SHP77 (cell line): ENCODE measurements at regions not wholly inside any gene's neighbourhood (a gene's known extent, or its start where the extent isn't known, plus 50 kb on each side); places are given as distances from the start of the nearest gene placed in this dataset.

ENCODE experiments used
- DNase-seq, 2 experiments: peaks; one replicate each; lab custom pipeline; 2025; lab: John Stamatoyannopoulos, UW

- DNase-seq: no peak
Measured at GRCh38 chr3:63096248-63097058, 181.7 kb upstream of the SYNPR start.

- no peak for DNase-seq
Measured at GRCh38 chr3:63097396-63097795, 180.7 kb upstream of the SYNPR start.

- DNase-seq: no peak
Measured at GRCh38 chr3:63116922-63117321, 161.2 kb upstream of the SYNPR start.

GRCh38 chr3:63124090-63124489 is 154.0 kb upstream of the SYNPR start:
- DNase-seq: no peak

- DNase-seq: no peak
Measured at GRCh38 chr3:63126530-63126929, 151.6 kb upstream of the SYNPR start.

GRCh38 chr3:63128380-63128779 is 149.7 kb upstream of the SYNPR start:
- no peak for DNase-seq

GRCh38 chr3:63130625-63131024 is 147.5 kb upstream of the SYNPR start:
- no peak for DNase-seq

GRCh38 chr3:63132461-63133250 is 145.5 kb upstream of the SYNPR start:
- DNase-seq: no peak

- DNase-seq: peak; percentile 10 to 17
Measured at GRCh38 chr3:63135367-63135766, 142.7 kb upstream of the SYNPR start.

- DNase-seq: peak in 1 of 2 experiments; percentile 25
Measured at GRCh38 chr3:63136249-63136648, 141.9 kb upstream of the SYNPR start.

GRCh38 chr3:63142681-63143080 is 135.4 kb upstream of the SYNPR start:
- peak in 1 of 2 experiments; percentile 4 for DNase-seq

GRCh38 chr3:63146154-63146553 is 132.0 kb upstream of the SYNPR start:
- DNase-seq: no peak

- no peak for DNase-seq
Measured at GRCh38 chr3:63150880-63151279, 127.2 kb upstream of the SYNPR start.

GRCh38 chr3:63151897-63152296 is 126.2 kb upstream of the SYNPR start:
- no peak for DNase-seq

GRCh38 chr3:63159764-63160163 is 118.3 kb upstream of the SYNPR start:
- DNase-seq: no peak

GRCh38 chr3:63167113-63167512 is 111.0 kb upstream of the SYNPR start:
- DNase-seq: no peak

GRCh38 chr3:63168179-63168578 is 109.9 kb upstream of the SYNPR start:
- DNase-seq: no peak

- no peak for DNase-seq
Measured at GRCh38 chr3:63179862-63180522, 98.1 kb upstream of the SYNPR start.

- DNase-seq: no peak
Measured at GRCh38 chr3:63192248-63192647, 85.9 kb upstream of the SYNPR start.

- peak in 1 of 2 experiments; percentile 32 for DNase-seq
Measured at GRCh38 chr3:63193647-63194046, 84.5 kb upstream of the SYNPR start.

GRCh38 chr3:63199606-63200005 is 78.5 kb upstream of the SYNPR start:
- DNase-seq: no peak

GRCh38 chr3:63202529-63202928 is 75.6 kb upstream of the SYNPR start:
- DNase-seq: no peak
